VCaP (cell line): ENCODE measurements at regions not wholly inside any gene's neighbourhood (a gene's known extent, or its start where the extent isn't known, plus 50 kb on each side); places are given as distances from the start of the nearest gene placed in this dataset.
"Not testable (repeated sequence)": the region's sequence is repeated elsewhere in the genome, so short reads cannot be mapped to it uniquely, and the experiment has no call there.

ENCODE experiments used
- H3K27ac ChIP-seq: fragments of 450-650 bp; 2 replicates; pipeline ENCODE4 v1.5.1; 2017
- TF ChIP-seq, protein P1 (sequence below): fragments of 450-650 bp; conservative IDR thresholded peaks from 2 replicates; pipeline ENCODE4 v1.5.1; 2017; ENCODE audit warnings: mild to moderate bottlenecking, moderate library complexity

DNA sequence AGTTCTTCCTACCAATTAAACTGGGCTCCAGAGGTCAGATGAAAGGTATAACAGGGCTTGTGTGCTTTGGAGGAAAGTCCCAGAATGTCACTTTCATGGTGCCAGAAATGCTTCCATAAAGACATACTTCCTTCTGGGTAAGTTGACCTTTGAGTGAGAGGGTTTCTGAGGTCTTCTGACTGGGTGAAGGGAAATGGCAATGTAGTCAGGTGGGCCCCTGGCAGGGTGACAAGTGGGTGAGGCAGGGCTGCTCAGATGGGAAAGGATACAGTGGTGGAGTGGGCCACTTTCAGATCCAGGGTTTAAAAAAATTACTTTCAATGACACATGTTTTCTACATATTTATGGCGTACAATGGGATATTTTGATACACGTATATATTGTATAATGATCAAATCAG, 136.5 kb upstream of the PITX1 start:
- TF ChIP-seq, protein P1, sequence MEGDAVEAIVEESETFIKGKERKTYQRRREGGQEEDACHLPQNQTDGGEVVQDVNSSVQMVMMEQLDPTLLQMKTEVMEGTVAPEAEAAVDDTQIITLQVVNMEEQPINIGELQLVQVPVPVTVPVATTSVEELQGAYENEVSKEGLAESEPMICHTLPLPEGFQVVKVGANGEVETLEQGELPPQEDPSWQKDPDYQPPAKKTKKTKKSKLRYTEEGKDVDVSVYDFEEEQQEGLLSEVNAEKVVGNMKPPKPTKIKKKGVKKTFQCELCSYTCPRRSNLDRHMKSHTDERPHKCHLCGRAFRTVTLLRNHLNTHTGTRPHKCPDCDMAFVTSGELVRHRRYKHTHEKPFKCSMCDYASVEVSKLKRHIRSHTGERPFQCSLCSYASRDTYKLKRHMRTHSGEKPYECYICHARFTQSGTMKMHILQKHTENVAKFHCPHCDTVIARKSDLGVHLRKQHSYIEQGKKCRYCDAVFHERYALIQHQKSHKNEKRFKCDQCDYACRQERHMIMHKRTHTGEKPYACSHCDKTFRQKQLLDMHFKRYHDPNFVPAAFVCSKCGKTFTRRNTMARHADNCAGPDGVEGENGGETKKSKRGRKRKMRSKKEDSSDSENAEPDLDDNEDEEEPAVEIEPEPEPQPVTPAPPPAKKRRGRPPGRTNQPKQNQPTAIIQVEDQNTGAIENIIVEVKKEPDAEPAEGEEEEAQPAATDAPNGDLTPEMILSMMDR = no peak

DNA sequence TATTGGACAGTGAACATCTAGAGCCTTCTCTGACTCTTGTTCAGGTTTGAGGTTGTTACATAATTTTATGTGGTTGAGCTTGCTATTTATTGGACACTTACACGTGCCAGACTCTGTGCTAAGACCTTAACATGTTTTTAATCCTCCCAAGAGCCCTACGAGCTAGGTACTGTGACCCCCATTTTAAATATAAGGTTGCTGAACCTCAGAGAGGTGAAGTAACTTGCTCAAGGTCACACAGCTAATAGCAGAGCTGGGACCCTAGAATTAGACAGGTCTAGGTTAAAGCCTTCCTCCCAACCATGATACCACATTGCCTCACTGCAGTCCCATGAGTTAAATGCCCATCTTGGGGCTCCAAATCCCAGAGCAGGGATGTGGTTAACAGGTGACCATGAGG, 135.7 kb upstream of the PITX1 start:
- H3K27ac ChIP-seq = no peak overlapping the region; the same call in 1 of the 2 replicates

More for the DNA sequence above, 136.5 kb upstream of the PITX1 start:
- H3K27ac ChIP-seq = no peak overlapping the region

DNA sequence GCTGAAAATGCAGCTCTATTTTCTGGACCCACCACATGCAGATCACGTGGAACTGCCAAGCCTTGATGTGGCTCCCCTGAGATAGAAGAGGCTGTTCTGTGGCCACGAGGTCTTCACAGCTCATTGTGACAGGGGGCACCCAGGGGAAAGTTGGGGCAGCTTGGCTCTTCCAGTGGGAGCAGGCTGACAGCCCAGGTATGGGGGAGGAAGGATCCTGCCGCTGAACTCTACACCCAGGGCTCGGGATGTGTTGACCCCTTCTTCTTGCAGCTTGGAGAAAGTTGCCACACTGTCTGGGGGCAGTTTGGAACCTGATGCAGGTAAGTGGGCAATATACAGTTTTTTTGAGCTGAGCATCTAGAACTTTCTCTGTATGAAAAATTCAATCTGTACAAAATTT, 133.6 kb upstream of the PITX1 start:
- H3K27ac ChIP-seq = no peak overlapping the region
- TF ChIP-seq, protein P1 = no peak

More for the DNA sequence above, 135.7 kb upstream of the PITX1 start:
- TF ChIP-seq, protein P1 = no peak

DNA sequence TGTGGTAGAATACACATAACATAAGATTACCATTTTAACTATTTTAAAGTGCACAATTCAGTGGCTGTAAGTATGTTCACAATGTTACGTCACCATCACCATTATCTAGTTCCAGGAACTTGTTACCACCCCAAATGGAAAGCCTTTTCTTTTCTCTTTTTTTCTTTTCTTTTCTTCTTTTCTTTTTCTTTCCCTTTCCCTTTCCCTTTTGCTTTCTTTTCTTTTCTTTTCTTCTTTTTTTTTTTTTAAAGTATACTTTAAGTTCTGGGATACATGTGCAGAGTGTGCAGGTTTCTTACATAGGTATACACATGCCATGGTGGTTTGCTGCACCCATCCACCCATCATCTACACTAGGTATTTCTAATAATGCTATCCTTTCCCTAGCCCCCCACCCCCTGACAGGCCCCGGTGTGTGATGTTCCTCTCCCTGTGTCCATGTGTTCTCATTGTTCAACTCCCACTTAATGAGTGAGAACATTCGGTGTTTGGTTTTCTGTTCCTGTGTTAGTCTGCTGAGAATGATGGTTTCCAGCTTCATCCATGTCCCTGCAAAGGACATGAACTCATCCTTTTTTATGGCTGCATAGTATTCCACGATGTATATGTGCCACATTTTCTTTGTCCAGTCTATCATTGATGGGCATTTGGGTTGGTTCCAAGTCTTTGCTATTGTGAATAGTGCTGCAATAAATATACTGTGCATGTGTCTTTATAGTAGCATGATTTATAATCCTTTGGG, 131.0 kb upstream of the PITX1 start:
- H3K27ac ChIP-seq = not testable (repeated sequence)

DNA sequence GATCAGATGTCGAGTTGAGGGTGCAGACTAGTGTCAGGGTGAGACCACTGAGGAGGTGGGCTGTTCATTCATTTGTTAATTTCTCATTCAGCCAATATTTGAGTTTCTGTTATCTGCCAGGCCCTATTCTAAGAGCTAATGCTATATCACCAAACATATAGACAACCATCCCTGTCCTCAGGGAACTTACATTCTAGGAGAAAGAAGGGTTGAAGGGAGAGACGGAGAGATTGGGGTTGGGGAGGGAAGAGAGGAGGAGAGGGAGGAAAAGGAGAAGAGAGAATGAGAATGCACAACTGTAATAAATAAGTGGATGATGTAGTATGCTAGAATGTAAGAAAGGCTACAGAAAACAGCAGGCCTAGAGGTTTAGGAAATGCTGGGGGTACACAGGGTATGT, 129.9 kb upstream of the PITX1 start:
- H3K27ac ChIP-seq = no peak overlapping the region
- TF ChIP-seq, protein P1 = no peak

DNA sequence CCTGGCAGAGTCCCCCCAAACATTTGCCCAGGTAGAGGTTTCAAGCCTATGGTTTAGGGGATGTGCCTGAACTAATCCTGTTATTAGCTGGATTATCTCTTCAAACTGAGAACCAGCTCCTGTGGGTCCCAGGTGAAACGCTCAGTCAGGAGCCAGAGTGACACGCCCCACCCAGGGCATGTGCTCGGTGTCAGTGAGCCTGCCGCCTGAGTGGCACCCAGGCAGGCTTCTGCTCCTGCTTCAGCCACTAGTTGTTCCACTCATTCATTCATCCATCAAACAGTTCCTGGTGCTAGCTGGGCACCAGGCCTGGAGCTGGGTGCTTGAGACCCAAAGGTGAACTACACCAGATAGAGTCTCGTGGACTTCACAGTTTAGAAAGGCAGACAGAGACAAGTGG, 129.4 kb upstream of the PITX1 start:
- TF ChIP-seq, protein P1 = no peak
- H3K27ac ChIP-seq = no peak overlapping the region

DNA sequence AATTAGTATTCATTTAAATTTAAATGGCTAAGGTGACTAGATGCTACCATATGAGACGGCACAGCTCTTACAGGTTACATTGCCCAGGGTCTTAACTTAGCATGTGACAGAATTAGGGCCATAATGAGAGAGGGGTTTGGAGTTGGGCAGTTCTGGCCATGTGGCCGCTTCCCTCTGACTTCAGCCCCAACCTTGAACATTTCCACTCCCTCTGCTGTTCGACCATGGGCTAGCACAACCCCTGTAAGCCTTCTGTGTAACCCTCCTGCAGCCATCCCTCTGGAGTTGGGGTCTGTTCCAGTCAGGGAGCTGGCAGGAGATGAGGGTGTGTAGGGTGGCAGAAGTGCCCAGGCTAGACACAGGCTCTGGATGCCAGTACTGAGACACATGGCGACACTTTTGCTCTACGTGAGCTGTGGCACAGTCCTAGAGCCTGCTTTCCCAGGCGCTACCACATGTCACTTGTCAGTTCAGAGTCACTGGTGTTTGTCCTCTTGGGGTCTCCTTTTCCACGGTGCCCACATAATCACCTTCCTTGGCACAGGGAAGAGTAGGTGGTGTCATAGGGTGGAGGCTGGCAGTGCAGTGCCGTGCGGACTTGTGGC, 128.7 kb upstream of the PITX1 start:
- TF ChIP-seq, protein P1 = no peak
- no peak overlapping the region for H3K27ac ChIP-seq

DNA sequence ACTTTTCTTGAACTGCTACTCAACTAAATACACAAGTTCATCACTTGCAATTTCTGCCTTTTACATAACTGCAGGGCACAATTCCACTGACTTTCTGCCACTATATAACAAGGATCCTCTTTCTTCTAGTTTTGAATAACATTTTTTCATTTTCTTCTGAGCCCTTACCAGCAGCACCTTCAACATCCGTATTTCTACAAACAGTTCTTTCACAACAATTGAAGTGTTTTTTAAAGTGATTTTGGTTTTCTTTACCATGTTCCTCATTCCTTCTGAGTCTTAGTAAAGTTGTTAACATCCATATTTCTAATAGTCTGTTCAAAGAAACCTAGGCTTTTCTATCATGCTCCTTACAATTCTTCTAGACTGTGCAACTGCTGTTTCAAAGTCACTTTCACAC, 127.2 kb upstream of the PITX1 start:
- H3K27ac ChIP-seq = no peak overlapping the region
- TF ChIP-seq, protein P1 = no peak
